CD4-positive, CD25-positive, alpha-beta regulatory T cell (primary cell): ENCODE measurements at regions not wholly inside any gene's neighbourhood (a gene's known extent, or its start where the extent isn't known, plus 50 kb on each side); places are given as distances from the start of the nearest gene placed in this dataset.

ENCODE experiments used
- ATAC-seq, 2 donors: fragments of 150-1000 bp; cut with Tn5 transposase; one replicate each; pipeline ENCODE4 v1.10.0; 2021; ENCODE audit warnings: low read depth in 2 of 2, moderate number of reproducible peaks in 2 of 2, moderate library complexity in 1 of 2
- DNase-seq, 3 donors: peaks; one replicate each; pipeline versions ENCODE4 v3.0.0 to v3.0.0-alpha.2; 2012 to 2022; ENCODE audit warnings: mixed read lengths in 1 of 3
- H3K27ac ChIP-seq: one replicate; pipeline ENCODE4 v1.7.0; 2013; ENCODE audit warnings: mild to moderate bottlenecking, low read length; ENCODE audit not compliant: insufficient read depth, poor library complexity, severe bottlenecking
- H3K27me3 ChIP-seq: one replicate; pipeline ENCODE4 v1.7.0; 2013; ENCODE audit warnings: low read length; ENCODE audit not compliant: control insufficient read depth, insufficient read depth
- H3K36me3 ChIP-seq: one replicate; pipeline ENCODE4 v1.7.0; 2013; ENCODE audit warnings: mild to moderate bottlenecking, low read length, moderate library complexity; ENCODE audit not compliant: control insufficient read depth, insufficient read depth
- H3K4me1 ChIP-seq: 2 replicates; pipeline ENCODE4 v1.7.0; 2013; ENCODE audit warnings: mild to moderate bottlenecking, low read length; ENCODE audit not compliant: insufficient read depth, control insufficient read depth, poor library complexity, severe bottlenecking
- H3K4me3 ChIP-seq: one replicate; pipeline ENCODE4 v1.7.0; 2013; ENCODE audit warnings: low read depth, mild to moderate bottlenecking, low read length, moderate library complexity
- H3K9me3 ChIP-seq, 2 experiments: 1 replicate in 1 of 2; 2 replicates in 1 of 2; pipeline ENCODE4 v1.7.0; 2013; ENCODE audit warnings: low read length in 2 of 2, mild to moderate bottlenecking in 1 of 2, moderate library complexity in 1 of 2; ENCODE audit not compliant: control insufficient read depth in 2 of 2
- H3K27ac Mint-ChIP-seq, 3 donors: one replicate each; pipeline ENCODE4 v1.8.0; 2020 to 2022; ENCODE audit warnings: mild to moderate bottlenecking in 3 of 3, mixed read lengths in 3 of 3, moderate library complexity in 2 of 3
- H3K27me3 Mint-ChIP-seq: one replicate; pipeline ENCODE4 v1.8.0; 2022; ENCODE audit warnings: mild to moderate bottlenecking, mixed read lengths
- H3K36me3 Mint-ChIP-seq: one replicate; pipeline ENCODE4 v1.8.0; 2020; ENCODE audit warnings: mixed read lengths
- H3K4me1 Mint-ChIP-seq, 4 donors: one replicate each; pipeline ENCODE4 v1.8.0; 2020 to 2022; ENCODE audit warnings: mixed read lengths in 4 of 4, mild to moderate bottlenecking in 1 of 4
- H3K4me3 Mint-ChIP-seq, 4 donors: one replicate each; pipeline ENCODE4 v1.8.0; 2020 to 2022; ENCODE audit warnings: mild to moderate bottlenecking in 4 of 4, mixed read lengths in 4 of 4, moderate library complexity in 3 of 4
- H3K9me3 Mint-ChIP-seq, 7 donors: one replicate each; pipeline ENCODE4 v1.8.0; 2020 to 2022; ENCODE audit warnings: mixed read lengths in 7 of 7, mild to moderate bottlenecking in 3 of 7, moderate library complexity in 2 of 7

GRCh38 chr11:106427736-106428135 lies 350.3 kb downstream of the AASDHPPT start:
- Histone ChIP-seq H3K36me3 (no peaks in the 10 kb centered on the region), H3K4me1 (no peaks in the 10 kb centered on the region), H3K27me3 (no peaks in the 10 kb centered on the region), H3K4me3 (no peak overlapping the region), H3K27ac (no peak overlapping the region), H3K9me3 (no peaks in the 10 kb centered on the region)
- Mint-ChIP-seq H3K27ac (no peak overlapping the region), H3K9me3 (peaks cover 0 to 4% (median 0%) of the 10 kb centered on the region in 7 donors), H3K36me3 (no peaks in the 10 kb centered on the region), H3K4me1 (no peaks in the 10 kb centered on the region), H3K27me3 (no peaks in the 10 kb centered on the region), H3K4me3 (peak overlapping the region in 1 of 4 donors; percentile 5)
- ATAC-seq, result no peak
- DNase-seq, result no peak

- Mint-ChIP-seq H3K27ac (no peak overlapping the region), H3K27me3 (no peaks in the 10 kb centered on the region), H3K9me3 (peaks cover 0 to 4% (median 1%) of the 10 kb centered on the region in 7 donors), H3K36me3 (no peaks in the 10 kb centered on the region), H3K4me3 (no peak overlapping the region), H3K4me1 (no peaks in the 10 kb centered on the region)
- Histone ChIP-seq H3K36me3 (no peaks in the 10 kb centered on the region), H3K27me3 (no peaks in the 10 kb centered on the region), H3K4me1 (no peaks in the 10 kb centered on the region), H3K4me3 (no peak overlapping the region), H3K9me3 (no peaks in the 10 kb centered on the region), H3K27ac (no peak overlapping the region)
- ATAC-seq (no peak), DNase-seq (no peak)
Measured at GRCh38 chr11:106442032-106442431, 364.6 kb downstream of the AASDHPPT start.

DNA sequence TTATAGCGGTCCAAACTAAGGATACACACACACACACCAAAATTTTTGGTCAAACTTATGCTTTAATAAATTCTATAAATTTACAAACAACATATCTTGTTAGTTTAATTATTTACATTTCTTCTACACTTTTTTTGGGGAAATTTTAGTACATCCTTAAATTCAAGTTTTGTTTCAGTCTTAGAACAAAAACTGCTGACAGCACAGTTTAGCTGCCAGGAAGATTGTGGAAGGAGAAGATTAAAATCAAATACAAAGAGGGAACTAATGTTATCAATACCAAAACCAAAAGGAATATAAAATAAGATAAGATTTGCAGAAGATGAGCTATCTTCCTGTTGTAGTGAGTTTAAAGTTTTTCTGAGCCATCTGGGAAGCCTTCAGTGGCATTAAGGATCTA lies 368.8 kb downstream of the AASDHPPT start:
- no peaks in the 10 kb centered on the region for H3K36me3 ChIP-seq
- no peaks in the 10 kb centered on the region for H3K9me3 ChIP-seq
- H3K4me3 Mint-ChIP-seq, result no peak overlapping the region
- peaks cover 0 to 7% (median 3%) of the 10 kb centered on the region in 7 donors for H3K9me3 Mint-ChIP-seq
- DNase-seq (no peak), ATAC-seq (no peak)
- H3K4me1 Mint-ChIP-seq, result no peaks in the 10 kb centered on the region
- H3K36me3 Mint-ChIP-seq, result no peaks in the 10 kb centered on the region
- no peaks in the 10 kb centered on the region for H3K4me1 ChIP-seq
- H3K27ac Mint-ChIP-seq, result peak overlapping the region in 1 of 3 donors; percentile 58
- no peaks in the 10 kb centered on the region for H3K27me3 ChIP-seq
- no peak overlapping the region for H3K27ac ChIP-seq
- no peaks in the 10 kb centered on the region for H3K27me3 Mint-ChIP-seq
- no peak overlapping the region for H3K4me3 ChIP-seq

DNA sequence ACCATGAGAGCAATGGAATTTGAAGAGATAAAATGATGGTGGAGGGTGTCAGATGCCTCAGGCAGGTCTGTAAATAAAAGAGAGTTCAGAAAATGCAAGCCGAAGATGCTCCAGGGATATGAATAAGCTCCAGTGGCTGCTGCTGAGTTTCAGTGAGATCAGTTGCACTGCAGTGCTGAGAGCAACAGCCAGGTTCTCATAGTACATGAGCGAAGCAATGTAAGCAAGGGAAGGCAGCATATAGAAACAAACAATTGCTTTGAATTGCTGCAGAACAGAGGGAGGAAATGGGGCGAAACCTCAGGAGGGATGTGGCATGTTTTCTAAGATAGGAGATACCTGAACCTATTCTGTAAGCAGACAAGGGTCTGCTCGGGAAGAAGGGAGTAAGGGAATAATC lies 369.5 kb downstream of the AASDHPPT start:
- no peak for DNase-seq
- Mint-ChIP-seq H3K27me3 (no peaks in the 10 kb centered on the region), H3K4me1 (no peaks in the 10 kb centered on the region), H3K27ac (peak overlapping the region in 1 of 3 donors; percentile 68), H3K9me3 (peaks cover 0 to 7% (median 3%) of the 10 kb centered on the region in 7 donors), H3K4me3 (no peak overlapping the region), H3K36me3 (no peaks in the 10 kb centered on the region)
- no peaks in the 10 kb centered on the region for H3K36me3 ChIP-seq
- no peaks in the 10 kb centered on the region for H3K27me3 ChIP-seq
- H3K9me3 ChIP-seq, result no peaks in the 10 kb centered on the region
- H3K27ac ChIP-seq, result no peak overlapping the region
- no peak for ATAC-seq
- no peaks in the 10 kb centered on the region for H3K4me1 ChIP-seq
- no peak overlapping the region for H3K4me3 ChIP-seq

DNA sequence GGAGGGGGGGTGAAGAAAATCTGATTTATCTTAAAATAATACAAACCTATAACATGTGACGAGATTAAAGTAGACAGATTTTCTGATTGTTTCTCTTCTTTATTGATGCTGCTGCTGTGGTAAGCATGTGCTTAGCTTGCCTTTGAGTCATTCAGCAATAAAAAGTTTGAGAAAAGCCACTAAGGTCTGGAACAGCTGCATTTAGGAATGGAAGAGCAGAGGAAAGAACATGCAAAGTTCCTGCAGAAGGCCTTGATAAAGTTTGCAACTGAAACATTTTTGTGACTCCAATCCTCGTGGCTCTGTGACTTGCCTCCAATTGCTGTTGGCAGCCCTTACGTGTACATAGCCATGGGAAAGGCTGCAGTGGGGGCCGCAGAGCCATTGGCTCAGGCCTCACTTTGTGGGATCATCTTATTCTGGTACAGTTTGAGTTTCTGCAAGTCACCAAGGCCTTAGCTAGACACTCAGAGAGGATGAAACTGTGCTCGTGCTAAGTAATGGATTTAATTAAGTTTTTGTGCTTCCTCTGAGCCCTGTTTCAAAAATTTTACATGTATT lies 370.2 kb downstream of the AASDHPPT start:
- DNase-seq (no peak), ATAC-seq (no peak)
- no peak overlapping the region for H3K27ac Mint-ChIP-seq
- no peak overlapping the region for H3K4me3 ChIP-seq
- H3K36me3 ChIP-seq, result no peaks in the 10 kb centered on the region
- H3K4me1 ChIP-seq, result no peaks in the 10 kb centered on the region
- no peaks in the 10 kb centered on the region for H3K36me3 Mint-ChIP-seq
- H3K9me3 ChIP-seq, result peaks cover 0 to 3% of the 10 kb centered on the region in 2 experiments
- H3K9me3 Mint-ChIP-seq, result peaks cover 0 to 7% (median 3%) of the 10 kb centered on the region in 7 donors
- no peak overlapping the region for H3K27ac ChIP-seq
- no peaks in the 10 kb centered on the region for H3K27me3 Mint-ChIP-seq
- H3K4me3 Mint-ChIP-seq, result no peak overlapping the region
- H3K27me3 ChIP-seq, result no peaks in the 10 kb centered on the region
- no peaks in the 10 kb centered on the region for H3K4me1 Mint-ChIP-seq

DNA sequence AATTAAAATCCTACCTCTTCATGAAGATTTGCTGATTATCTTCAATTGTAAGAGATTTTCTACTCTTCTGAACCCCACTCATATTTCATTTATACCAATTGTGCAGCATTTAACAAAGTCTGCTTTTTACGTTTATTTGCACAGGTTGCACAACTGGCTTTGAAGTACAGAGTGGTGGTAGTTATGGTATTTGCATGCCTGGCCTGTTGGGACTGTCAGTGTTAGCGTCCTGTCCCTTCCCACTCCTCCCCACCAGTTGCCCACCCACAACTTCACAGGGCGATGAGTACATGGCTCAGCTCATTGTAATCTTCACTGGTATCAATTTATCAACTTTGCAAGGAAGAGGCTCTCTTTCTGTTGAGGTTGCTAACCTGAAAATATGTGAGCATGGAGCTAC lies 372.3 kb downstream of the AASDHPPT start:
- no peak for DNase-seq
- H3K27me3 ChIP-seq, result no peaks in the 10 kb centered on the region
- H3K27me3 Mint-ChIP-seq, result no peaks in the 10 kb centered on the region
- ATAC-seq, result peak in 1 of 2 donors; percentile 20
- no peaks in the 10 kb centered on the region for H3K36me3 ChIP-seq
- H3K9me3 Mint-ChIP-seq, result peaks cover 0 to 11% (median 3%) of the 10 kb centered on the region in 7 donors
- H3K9me3 ChIP-seq, result peaks cover 0 to 5% of the 10 kb centered on the region in 2 experiments
- no peaks in the 10 kb centered on the region for H3K36me3 Mint-ChIP-seq
- H3K27ac Mint-ChIP-seq, result no peak overlapping the region
- no peak overlapping the region for H3K4me3 Mint-ChIP-seq
- no peak overlapping the region for H3K4me3 ChIP-seq
- no peaks in the 10 kb centered on the region for H3K4me1 Mint-ChIP-seq
- H3K27ac ChIP-seq, result no peak overlapping the region
- H3K4me1 ChIP-seq, result no peaks in the 10 kb centered on the region

DNA sequence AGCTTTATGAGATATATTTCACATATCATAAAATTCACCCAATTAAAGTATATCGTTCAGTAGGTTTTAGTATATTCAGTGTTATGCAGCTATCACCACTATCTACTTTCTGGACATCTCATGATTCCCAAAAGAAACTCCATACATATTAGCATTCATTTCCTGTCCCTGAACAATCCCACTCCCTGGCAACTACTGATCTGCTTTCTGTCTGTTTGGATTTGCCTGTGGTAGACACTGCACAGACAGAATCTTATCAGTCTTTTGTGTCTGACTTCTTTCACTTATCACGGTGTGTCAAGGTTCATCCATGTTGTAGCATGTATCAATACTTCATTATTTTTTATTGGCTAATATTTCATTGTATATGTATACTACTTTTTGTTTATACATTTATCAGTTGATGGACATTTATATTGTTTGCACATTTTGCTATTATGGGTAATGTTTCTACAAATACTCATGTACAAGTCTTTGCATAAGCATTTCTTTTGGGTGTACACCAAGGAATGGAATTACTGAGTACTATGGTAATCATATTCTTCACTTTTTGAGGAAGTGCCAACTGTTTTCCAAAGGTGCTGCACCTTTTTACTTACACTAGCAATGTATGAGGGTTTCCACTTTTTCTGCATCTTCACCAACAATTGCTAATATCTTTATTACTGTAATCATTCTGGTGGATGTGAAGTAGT lies 373.9 kb downstream of the AASDHPPT start:
- H3K4me1 Mint-ChIP-seq, result no peaks in the 10 kb centered on the region

GRCh38 chr11:106456647-106457046 lies 379.2 kb downstream of the AASDHPPT start:
- Histone ChIP-seq H3K4me1 (no peaks in the 10 kb centered on the region), H3K36me3 (no peaks in the 10 kb centered on the region), H3K9me3 (peaks cover 0 to 5% of the 10 kb centered on the region in 2 experiments), H3K4me3 (no peak overlapping the region), H3K27me3 (no peaks in the 10 kb centered on the region), H3K27ac (no peak overlapping the region)
- DNase-seq (no peak), ATAC-seq (no peak)
- H3K36me3 Mint-ChIP-seq, result no peaks in the 10 kb centered on the region
- no peak overlapping the region for H3K4me3 Mint-ChIP-seq
- no peak overlapping the region for H3K27ac Mint-ChIP-seq
- H3K27me3 Mint-ChIP-seq, result no peaks in the 10 kb centered on the region
- H3K9me3 Mint-ChIP-seq, result peaks cover 0 to 18% (median 5%) of the 10 kb centered on the region in 7 donors
- H3K4me1 Mint-ChIP-seq, result no peaks in the 10 kb centered on the region

More for the DNA sequence above, 373.9 kb downstream of the AASDHPPT start:
- Histone ChIP-seq H3K36me3 (no peaks in the 10 kb centered on the region), H3K27me3 (no peaks in the 10 kb centered on the region), H3K9me3 (peaks cover 0 to 5% of the 10 kb centered on the region in 2 experiments), H3K4me1 (no peaks in the 10 kb centered on the region), H3K4me3 (no peak overlapping the region), H3K27ac (no peak overlapping the region)
- Mint-ChIP-seq H3K27me3 (no peaks in the 10 kb centered on the region), H3K4me3 (no peak overlapping the region), H3K27ac (no peak overlapping the region), H3K36me3 (no peaks in the 10 kb centered on the region), H3K9me3 (peaks cover 0 to 17% (median 3%) of the 10 kb centered on the region in 7 donors)
- ATAC-seq (no peak), DNase-seq (no peak)
